ENCODE measurements at regions not wholly inside any gene's neighbourhood (a gene's known extent, or its start where the extent isn't known, plus 50 kb on each side); places are given as distances from the start of the nearest gene placed in this dataset.
A peak's percentile ranks its signal among the peaks of the same experiment; 100 is the strongest.

DNA sequence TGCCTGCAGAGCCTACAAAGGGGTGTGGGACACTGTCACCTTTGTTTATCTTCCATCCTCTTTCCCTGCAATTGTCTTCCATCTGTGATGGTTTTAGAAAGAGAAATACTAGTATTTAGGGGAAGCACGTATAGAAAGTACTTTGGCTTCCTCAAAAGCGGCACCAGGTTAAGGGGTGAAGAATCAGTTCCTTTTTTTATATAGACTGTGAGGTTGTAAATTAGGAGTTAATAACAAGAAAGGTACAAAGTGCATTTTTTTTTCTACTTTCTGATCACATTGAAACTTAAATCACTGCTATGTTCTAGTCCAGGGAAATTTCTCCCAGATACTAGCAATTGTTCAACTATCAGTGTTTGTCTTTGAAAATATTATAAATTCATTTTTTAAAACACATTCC, 219.3 kb downstream of the CEMIP2 start:
- in situ Hi-C loops (cut with MboI; ENCODE audit: low sequenced_read_pairs, unreplicated experiment) = no loop called here
- TF ChIP-seq, protein P1, sequence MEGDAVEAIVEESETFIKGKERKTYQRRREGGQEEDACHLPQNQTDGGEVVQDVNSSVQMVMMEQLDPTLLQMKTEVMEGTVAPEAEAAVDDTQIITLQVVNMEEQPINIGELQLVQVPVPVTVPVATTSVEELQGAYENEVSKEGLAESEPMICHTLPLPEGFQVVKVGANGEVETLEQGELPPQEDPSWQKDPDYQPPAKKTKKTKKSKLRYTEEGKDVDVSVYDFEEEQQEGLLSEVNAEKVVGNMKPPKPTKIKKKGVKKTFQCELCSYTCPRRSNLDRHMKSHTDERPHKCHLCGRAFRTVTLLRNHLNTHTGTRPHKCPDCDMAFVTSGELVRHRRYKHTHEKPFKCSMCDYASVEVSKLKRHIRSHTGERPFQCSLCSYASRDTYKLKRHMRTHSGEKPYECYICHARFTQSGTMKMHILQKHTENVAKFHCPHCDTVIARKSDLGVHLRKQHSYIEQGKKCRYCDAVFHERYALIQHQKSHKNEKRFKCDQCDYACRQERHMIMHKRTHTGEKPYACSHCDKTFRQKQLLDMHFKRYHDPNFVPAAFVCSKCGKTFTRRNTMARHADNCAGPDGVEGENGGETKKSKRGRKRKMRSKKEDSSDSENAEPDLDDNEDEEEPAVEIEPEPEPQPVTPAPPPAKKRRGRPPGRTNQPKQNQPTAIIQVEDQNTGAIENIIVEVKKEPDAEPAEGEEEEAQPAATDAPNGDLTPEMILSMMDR (IDR thresholded peaks at IDR 0.05; ENCODE audit: borderline replicate concordance, control extremely low read depth, extremely low read depth, insufficient read depth, missing control alignments) = no peak
- peak; percentile 39 for DNase-seq (ENCODE audit: low spot score)

DNA sequence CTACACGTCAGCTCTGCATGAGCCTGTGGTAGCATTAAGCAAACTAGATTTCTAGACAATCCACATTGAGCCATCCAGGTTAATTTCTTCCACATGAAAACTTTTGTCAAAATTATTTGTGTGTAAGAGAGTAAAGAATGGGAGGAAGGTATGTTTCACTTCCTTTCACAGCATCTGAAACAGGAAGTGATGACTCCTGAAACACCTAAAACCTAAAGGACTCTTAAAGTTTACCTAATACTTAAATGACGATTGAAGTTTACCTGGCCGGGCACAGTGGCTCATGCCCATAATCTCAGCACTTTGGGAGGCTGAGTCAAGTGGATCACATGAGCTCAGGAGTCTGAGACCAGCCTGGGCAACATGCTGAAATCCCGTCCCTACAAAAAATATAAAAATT, 223.8 kb downstream of the CEMIP2 start:
- DNase-seq (ENCODE audit: low spot score) = no peak
- in situ Hi-C loops (cut with MboI; ENCODE audit: low sequenced_read_pairs, unreplicated experiment) = no loop called here
- TF ChIP-seq, protein P1 (IDR thresholded peaks at IDR 0.05; ENCODE audit: borderline replicate concordance, control extremely low read depth, extremely low read depth, insufficient read depth, missing control alignments) = no peak

DNA sequence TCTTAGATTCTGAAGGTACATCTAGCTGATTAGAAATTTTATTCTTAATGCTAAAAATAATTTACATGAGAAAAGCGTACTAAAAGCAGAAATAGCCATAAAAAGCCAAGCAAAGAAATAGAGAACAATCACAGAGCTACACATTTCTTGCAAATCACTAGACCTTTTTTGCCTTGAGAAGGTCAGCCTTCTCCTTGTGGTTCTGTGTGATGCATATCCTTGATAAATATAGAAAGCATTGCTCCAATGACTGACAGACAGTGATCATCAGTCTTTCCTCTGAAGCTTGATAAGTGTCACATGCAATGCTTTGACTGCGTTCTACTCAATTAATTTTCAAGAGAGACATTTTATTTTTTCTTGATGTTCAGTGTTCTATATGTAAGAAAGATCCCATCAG, 226.9 kb downstream of the CEMIP2 start:
- TF ChIP-seq, protein P1 (IDR thresholded peaks at IDR 0.05; ENCODE audit: borderline replicate concordance, control extremely low read depth, extremely low read depth, insufficient read depth, missing control alignments) = no peak
- in situ Hi-C loops (cut with MboI; ENCODE audit: low sequenced_read_pairs, unreplicated experiment) = no loop called here

DNA sequence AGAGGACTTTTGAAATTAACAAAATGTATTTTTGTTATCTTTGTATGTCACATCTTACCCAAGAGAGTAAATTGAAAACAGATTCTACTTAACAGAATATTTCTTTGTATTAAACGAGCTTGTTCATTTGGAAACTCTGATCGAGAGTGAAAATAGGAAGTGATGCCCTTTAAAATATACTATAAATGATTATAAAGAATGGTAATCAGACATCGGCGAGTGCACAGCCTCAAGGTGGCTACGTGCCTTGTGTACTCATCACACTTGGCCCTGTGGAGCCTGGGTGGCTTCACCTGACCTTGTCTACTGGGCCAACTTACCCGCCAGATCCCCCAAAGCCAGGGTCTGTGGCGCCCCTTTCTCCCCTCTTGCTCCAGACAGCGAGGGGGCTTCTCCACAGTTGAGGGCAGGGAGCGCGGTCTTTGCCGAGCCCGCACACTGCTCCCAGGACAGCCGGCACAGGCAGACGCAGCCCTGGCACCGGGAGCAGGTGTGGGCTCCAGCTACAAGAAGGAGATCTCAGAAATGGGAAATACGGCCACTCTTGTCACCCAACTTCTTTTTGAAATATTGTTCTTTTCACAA, 243.2 kb downstream of the CEMIP2 start:
- TF ChIP-seq, protein P1 (IDR thresholded peaks at IDR 0.05; ENCODE audit: borderline replicate concordance, control extremely low read depth, extremely low read depth, insufficient read depth, missing control alignments) = no peak
- no peak for DNase-seq (ENCODE audit: low spot score)
- in situ Hi-C loops (cut with MboI; ENCODE audit: low sequenced_read_pairs, unreplicated experiment) = no loop called here

More for the DNA sequence above, 226.9 kb downstream of the CEMIP2 start:
- DNase-seq (ENCODE audit: low spot score) = no peak

DNA sequence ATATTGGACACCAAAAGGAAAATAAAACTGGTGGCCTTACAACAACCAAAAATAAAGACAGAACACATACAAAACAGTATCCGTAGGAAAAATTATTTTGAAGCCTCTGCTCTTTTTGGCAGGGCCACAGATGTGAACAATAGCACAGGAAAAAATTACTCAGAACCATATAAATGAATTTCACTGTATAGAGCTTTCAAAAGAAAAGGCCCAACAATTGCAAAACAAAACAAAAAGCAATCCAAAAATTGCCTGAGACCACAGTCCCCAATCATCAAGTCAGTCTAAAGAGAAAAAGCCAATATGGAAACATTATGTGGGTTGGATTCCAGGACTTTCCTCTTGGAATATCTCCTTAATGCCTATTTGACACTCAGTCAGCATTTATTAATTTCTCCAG, 243.8 kb downstream of the CEMIP2 start:
- no peak for DNase-seq (ENCODE audit: low spot score)
- in situ Hi-C loops (cut with MboI; ENCODE audit: low sequenced_read_pairs, unreplicated experiment) = no loop called here
- TF ChIP-seq, protein P1 (IDR thresholded peaks at IDR 0.05; ENCODE audit: borderline replicate concordance, control extremely low read depth, extremely low read depth, insufficient read depth, missing control alignments) = no peak

DNA sequence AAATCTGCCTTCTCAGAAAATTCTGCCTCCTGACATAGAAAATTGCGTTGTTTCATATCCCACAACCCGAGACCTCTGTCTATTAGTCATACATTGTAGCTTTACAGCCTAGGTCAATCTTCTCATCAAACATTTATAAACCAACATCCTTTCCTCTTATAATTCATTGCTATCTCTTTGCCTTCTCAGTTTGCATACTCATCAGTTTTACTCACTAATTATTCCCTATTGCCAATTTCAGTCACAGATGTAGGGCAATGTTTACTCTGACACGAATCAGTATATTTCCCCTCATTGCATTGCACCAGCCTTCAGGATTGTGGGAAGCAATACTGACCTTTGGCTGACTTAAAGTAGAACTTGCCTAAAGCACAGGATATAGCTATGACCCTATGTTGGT, 247.2 kb downstream of the CEMIP2 start:
- in situ Hi-C loops (cut with MboI; ENCODE audit: low sequenced_read_pairs, unreplicated experiment) = no loop called here
- DNase-seq (ENCODE audit: low spot score) = no peak
- TF ChIP-seq, protein P1 (IDR thresholded peaks at IDR 0.05; ENCODE audit: borderline replicate concordance, control extremely low read depth, extremely low read depth, insufficient read depth, missing control alignments) = no peak

Measured in GM13976 (cell line).